Activated CD4-positive, alpha-beta T cell treated with anti-CD3 and anti-CD28 coated beads, Interleukin-2, amount 10 ng/mL, durations not matched to agents 24 days and 14 days (primary cell): ENCODE measurements at regions not wholly inside any gene's neighbourhood (a gene's known extent, or its start where the extent isn't known, plus 50 kb on each side); places are given as distances from the start of the nearest gene placed in this dataset.
"Not testable (repeated sequence)": the region's sequence is repeated elsewhere in the genome, so short reads cannot be mapped to it uniquely, and the experiment has no call there.

ENCODE experiments used
- DNase-seq: peaks from one replicate; pipeline ENCODE4 v3.0.0; 2022
- H3K27ac Mint-ChIP-seq: one replicate; pipeline ENCODE4 v1.8.0; 2022; ENCODE audit warnings: mild to moderate bottlenecking, mixed read lengths
- H3K27me3 Mint-ChIP-seq: one replicate; pipeline ENCODE4 v1.8.0; 2022; ENCODE audit warnings: mixed read lengths
- H3K36me3 Mint-ChIP-seq: one replicate; pipeline ENCODE4 v1.8.0; 2022; ENCODE audit warnings: low read depth, mild to moderate bottlenecking, mixed read lengths
- H3K4me1 Mint-ChIP-seq: one replicate; pipeline ENCODE4 v1.8.0; 2021; ENCODE audit warnings: mixed read lengths
- H3K4me3 Mint-ChIP-seq: one replicate; pipeline ENCODE4 v1.8.0; 2022; ENCODE audit warnings: mild to moderate bottlenecking, moderate library complexity, mixed read lengths
- H3K9me3 Mint-ChIP-seq: one replicate; pipeline ENCODE4 v1.8.0; 2021; ENCODE audit warnings: mixed read lengths
- intact Hi-C: fragments of 100-400 bp; cut with micrococcal nuclease; formaldehyde crosslinking; loops from one replicate; pipeline ENCODE4 v1.15.1; 2023

GRCh38 chr3:160047876-160048275, 59.2 kb downstream of the IL12A start:
- Mint-ChIP-seq H3K27ac (no peak overlapping the region), H3K9me3 (peaks cover 10% of the 10 kb centered on the region), H3K27me3 (no peaks in the 10 kb centered on the region), H3K4me3 (no peak overlapping the region), H3K4me1 (peaks cover 2% of the 10 kb centered on the region), H3K36me3 (no peaks in the 10 kb centered on the region)
- DNase-seq = no peak
- intact Hi-C loops = no loop called here

- Mint-ChIP-seq H3K27me3 (peaks cover 1% of the 10 kb centered on the region), H3K4me1 (peaks cover 2% of the 10 kb centered on the region), H3K9me3 (peaks cover 1% of the 10 kb centered on the region), H3K36me3 (no peaks in the 10 kb centered on the region), H3K4me3 (no peak overlapping the region), H3K27ac (no peak overlapping the region)
- no peak for DNase-seq
- intact Hi-C loops = no loop called here
Observed at GRCh38 chr3:160049038-160049437, 60.4 kb downstream of the IL12A start.

GRCh38 chr3:160049565-160049964, 60.9 kb downstream of the IL12A start:
- Mint-ChIP-seq H3K27ac (no peak overlapping the region), H3K4me1 (peaks cover 2% of the 10 kb centered on the region), H3K36me3 (no peaks in the 10 kb centered on the region), H3K4me3 (no peak overlapping the region), H3K9me3 (no peaks in the 10 kb centered on the region), H3K27me3 (peaks cover 3% of the 10 kb centered on the region)
- DNase-seq = no peak
- intact Hi-C loops = no loop called here

- no peak for DNase-seq
- H3K27ac Mint-ChIP-seq = no peak overlapping the region
Observed at GRCh38 chr3:160049988-160050387, 61.4 kb downstream of the IL12A start.

GRCh38 chr3:160052385-160053047, 63.9 kb downstream of the IL12A start:
- Mint-ChIP-seq H3K36me3 (no peaks in the 10 kb centered on the region), H3K27ac (no peak overlapping the region), H3K4me3 (no peak overlapping the region), H3K9me3 (no peaks in the 10 kb centered on the region), H3K27me3 (peaks cover 5% of the 10 kb centered on the region), H3K4me1 (peaks cover 2% of the 10 kb centered on the region)
- intact Hi-C loops = no loop called here
- no peak for DNase-seq

More at GRCh38 chr3:160049988-160050387, 61.4 kb downstream of the IL12A start:
- H3K9me3 Mint-ChIP-seq = no peaks in the 10 kb centered on the region
- peaks cover 2% of the 10 kb centered on the region for H3K4me1 Mint-ChIP-seq
- peaks cover 3% of the 10 kb centered on the region for H3K27me3 Mint-ChIP-seq
- intact Hi-C loops = no loop called here
- H3K36me3 Mint-ChIP-seq = no peaks in the 10 kb centered on the region
- H3K4me3 Mint-ChIP-seq = no peak overlapping the region

- DNase-seq = no peak
- H3K4me1 Mint-ChIP-seq = no peaks in the 10 kb centered on the region
- no peaks in the 10 kb centered on the region for H3K36me3 Mint-ChIP-seq
- no peak overlapping the region for H3K4me3 Mint-ChIP-seq
- H3K27me3 Mint-ChIP-seq = peaks cover 7% of the 10 kb centered on the region
- no peak overlapping the region for H3K27ac Mint-ChIP-seq
- H3K9me3 Mint-ChIP-seq = no peaks in the 10 kb centered on the region
- intact Hi-C loops = no loop called here
Observed at GRCh38 chr3:160053048-160053391, 64.4 kb downstream of the IL12A start.

- H3K27me3 Mint-ChIP-seq, H3K9me3 Mint-ChIP-seq, intact Hi-C loops, H3K4me3 Mint-ChIP-seq, DNase-seq, H3K4me1 Mint-ChIP-seq, H3K36me3 Mint-ChIP-seq, H3K27ac Mint-ChIP-seq: not testable (repeated sequence)
Observed at GRCh38 chr3:160054862-160055261, 66.2 kb downstream of the IL12A start.

GRCh38 chr3:160055659-160056058, 67.0 kb downstream of the IL12A start:
- no peak for DNase-seq
- Mint-ChIP-seq H3K27ac (no peak overlapping the region), H3K4me1 (no peaks in the 10 kb centered on the region), H3K9me3 (no peaks in the 10 kb centered on the region), H3K4me3 (no peak overlapping the region), H3K36me3 (no peaks in the 10 kb centered on the region), H3K27me3 (peaks cover 7% of the 10 kb centered on the region)
- intact Hi-C loops = no loop called here

- intact Hi-C loops = no loop called here
- H3K36me3 Mint-ChIP-seq = no peaks in the 10 kb centered on the region
- H3K27ac Mint-ChIP-seq = no peak overlapping the region
- peaks cover 7% of the 10 kb centered on the region for H3K27me3 Mint-ChIP-seq
- no peak for DNase-seq
- H3K9me3 Mint-ChIP-seq = no peaks in the 10 kb centered on the region
- H3K4me1 Mint-ChIP-seq = peaks cover 2% of the 10 kb centered on the region
- no peak overlapping the region for H3K4me3 Mint-ChIP-seq
Observed at GRCh38 chr3:160057331-160057730, 68.7 kb downstream of the IL12A start.

- no peaks in the 10 kb centered on the region for H3K9me3 Mint-ChIP-seq
- intact Hi-C loops = no loop called here
- DNase-seq = no peak
Observed at GRCh38 chr3:160060409-160061027, 71.9 kb downstream of the IL12A start.

GRCh38 chr3:160061525-160061924, 72.9 kb downstream of the IL12A start:
- Mint-ChIP-seq H3K4me3 (peak overlapping the region; percentile 58), H3K9me3 (no peaks in the 10 kb centered on the region), H3K4me1 (peaks cover 6% of the 10 kb centered on the region), H3K36me3 (no peaks in the 10 kb centered on the region), H3K27ac (no peak overlapping the region), H3K27me3 (peaks cover 4% of the 10 kb centered on the region)
- intact Hi-C loops = no loop called here
- peak; percentile 57 for DNase-seq

More at GRCh38 chr3:160060409-160061027, 71.9 kb downstream of the IL12A start:
- Mint-ChIP-seq H3K27me3 (peaks cover 4% of the 10 kb centered on the region), H3K27ac (no peak overlapping the region), H3K4me1 (peaks cover 6% of the 10 kb centered on the region), H3K4me3 (no peak overlapping the region), H3K36me3 (no peaks in the 10 kb centered on the region)

- Mint-ChIP-seq H3K4me1 (peaks cover 6% of the 10 kb centered on the region), H3K4me3 (no peak overlapping the region), H3K27ac (no peak overlapping the region), H3K9me3 (no peaks in the 10 kb centered on the region), H3K36me3 (no peaks in the 10 kb centered on the region), H3K27me3 (no peaks in the 10 kb centered on the region)
- no peak for DNase-seq
- intact Hi-C loops = no loop called here
Observed at GRCh38 chr3:160065282-160065681, 76.6 kb downstream of the IL12A start.

- intact Hi-C loops = no loop called here
- H3K4me3 Mint-ChIP-seq = no peak overlapping the region
- no peaks in the 10 kb centered on the region for H3K27me3 Mint-ChIP-seq
- H3K27ac Mint-ChIP-seq = no peak overlapping the region
- H3K9me3 Mint-ChIP-seq = no peaks in the 10 kb centered on the region
- peaks cover 6% of the 10 kb centered on the region for H3K4me1 Mint-ChIP-seq
- no peaks in the 10 kb centered on the region for H3K36me3 Mint-ChIP-seq
- DNase-seq = no peak
Observed at GRCh38 chr3:160065786-160066185, 77.2 kb downstream of the IL12A start.

- H3K36me3 Mint-ChIP-seq = no peaks in the 10 kb centered on the region
- no peak for DNase-seq
- no peak overlapping the region for H3K27ac Mint-ChIP-seq
- no peaks in the 10 kb centered on the region for H3K9me3 Mint-ChIP-seq
- no peak overlapping the region for H3K4me3 Mint-ChIP-seq
- intact Hi-C loops = no loop called here
- H3K4me1 Mint-ChIP-seq = peaks cover 3% of the 10 kb centered on the region
- peaks cover 2% of the 10 kb centered on the region for H3K27me3 Mint-ChIP-seq
Observed at GRCh38 chr3:160069986-160070385, 81.4 kb downstream of the IL12A start.

- Mint-ChIP-seq H3K36me3 (no peaks in the 10 kb centered on the region), H3K27me3 (peaks cover 2% of the 10 kb centered on the region), H3K9me3 (no peaks in the 10 kb centered on the region), H3K4me3 (no peak overlapping the region), H3K27ac (no peak overlapping the region), H3K4me1 (no peaks in the 10 kb centered on the region)
- no peak for DNase-seq
- intact Hi-C loops = no loop called here
Observed at GRCh38 chr3:160076519-160076918, 87.9 kb downstream of the IL12A start.
